NCI-H2196 treated with DMSO at 0.1 percent for 48 hours (cell line): ENCODE measurements at regions not wholly inside any gene's neighbourhood (a gene's known extent, or its start where the extent isn't known, plus 50 kb on each side); places are given as distances from the start of the nearest gene placed in this dataset.

Experiments used
- DNase-seq: peaks from one replicate; lab custom pipeline; 2025; ENCODE audit not compliant: unreplicated experiment; lab: John Stamatoyannopoulos, UW

GRCh38 chr16:85173981-85174751, 61.9 kb upstream of the CIBAR2 start:
- DNase-seq: no peak

GRCh38 chr16:85174871-85175723, 62.8 kb upstream of the CIBAR2 start:
- DNase-seq: no peak

GRCh38 chr16:85175724-85176233, 63.5 kb upstream of the CIBAR2 start:
- DNase-seq: no peak

- no peak for DNase-seq
Observed at GRCh38 chr16:85176541-85177447, 64.5 kb upstream of the CIBAR2 start.

GRCh38 chr16:85177448-85177846, 65.2 kb upstream of the CIBAR2 start:
- no peak for DNase-seq

GRCh38 chr16:85178006-85178591, 65.8 kb upstream of the CIBAR2 start:
- DNase-seq: no peak

GRCh38 chr16:85178596-85178995, 66.3 kb upstream of the CIBAR2 start:
- DNase-seq: no peak

- DNase-seq: no peak
Observed at GRCh38 chr16:85179344-85180046, 67.2 kb upstream of the CIBAR2 start.

GRCh38 chr16:85180047-85180826, 68.0 kb upstream of the CIBAR2 start:
- DNase-seq: no peak

- no peak for DNase-seq
Observed at GRCh38 chr16:85180827-85181738, 68.8 kb upstream of the CIBAR2 start.

- no peak for DNase-seq
Observed at GRCh38 chr16:85181739-85182129, 69.5 kb upstream of the CIBAR2 start.

- no peak for DNase-seq
Observed at GRCh38 chr16:85182286-85182685, 70.0 kb upstream of the CIBAR2 start.

- DNase-seq: no peak
Observed at GRCh38 chr16:85182774-85183173, 70.5 kb upstream of the CIBAR2 start.

- no peak for DNase-seq
Observed at GRCh38 chr16:85183564-85183963, 71.3 kb upstream of the CIBAR2 start.

GRCh38 chr16:85184404-85184803, 72.1 kb upstream of the CIBAR2 start:
- DNase-seq: no peak

- DNase-seq: no peak
Observed at GRCh38 chr16:85185303-85186100, 73.2 kb upstream of the CIBAR2 start.

GRCh38 chr16:85187002-85187401, 74.7 kb upstream of the CIBAR2 start:
- no peak for DNase-seq
